ENCODE measurements at regions not wholly inside any gene's neighbourhood (a gene's known extent, or its start where the extent isn't known, plus 50 kb on each side); places are given as distances from the start of the nearest gene placed in this dataset.
"Not testable (repeated sequence)": the region's sequence is repeated elsewhere in the genome, so short reads cannot be mapped to it uniquely, and the experiment has no call there.

DNA sequence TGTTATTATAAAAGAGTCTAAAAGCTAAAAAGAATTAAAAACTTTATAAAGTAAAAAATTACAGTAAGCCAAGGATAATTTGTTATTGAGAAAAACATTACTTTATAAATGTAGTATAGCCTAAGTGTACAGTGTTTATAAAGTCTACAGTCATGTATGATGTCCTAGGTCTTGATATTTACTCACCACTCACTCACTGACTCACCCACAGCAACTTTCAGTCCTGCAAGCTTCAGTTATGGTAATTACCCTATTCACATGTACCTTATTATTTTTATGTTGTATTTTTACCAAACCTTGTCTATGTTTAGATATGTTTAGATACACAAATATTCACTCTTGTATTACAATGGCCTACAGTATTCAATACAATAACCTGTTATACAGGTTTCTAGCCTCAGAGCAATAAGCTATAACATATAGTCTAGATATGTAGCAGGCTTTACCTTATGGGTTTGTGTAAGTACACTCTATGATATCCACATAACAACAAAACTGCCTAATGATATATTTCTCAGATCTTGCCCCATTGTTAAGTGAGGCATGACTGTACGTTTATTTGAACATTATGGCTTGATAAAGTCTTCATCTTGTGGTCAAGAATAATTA lies 113.7 kb upstream of the KITLG start:
- Mint-ChIP-seq H3K27me3 (ENCODE audit: insufficient read depth) (no peaks in the 10 kb centered on the region), H3K27ac (no peak overlapping the region), H3K4me3 (no peak overlapping the region), H3K36me3 (ENCODE audit: low read depth) (no peaks in the 10 kb centered on the region), H3K4me1 (ENCODE audit: low read depth) (no peaks in the 10 kb centered on the region), H3K9me3 (no peaks in the 10 kb centered on the region)
- DNase-seq (ENCODE audit: low spot score): no peak
- intact Hi-C loops (cut with micrococcal nuclease): no loop called here

DNA sequence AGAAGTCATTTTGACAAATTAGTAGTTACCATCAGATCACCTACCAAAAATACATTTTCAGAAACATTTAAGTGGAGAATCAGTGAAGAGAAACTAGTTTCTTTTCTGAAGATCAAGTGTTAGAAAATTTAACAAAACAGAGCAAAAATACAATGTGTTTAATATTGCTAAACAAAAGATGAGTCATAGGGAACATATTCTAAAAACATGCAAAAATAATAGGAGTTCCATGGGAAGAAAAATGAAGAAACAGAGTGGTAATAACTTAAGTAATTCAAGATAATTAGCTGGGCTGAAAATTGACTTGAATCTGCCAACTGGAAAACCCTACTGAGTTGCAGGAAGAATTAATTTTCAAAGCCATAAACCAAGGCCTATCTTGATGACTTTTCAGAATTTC lies 111.5 kb upstream of the KITLG start:
- no peak overlapping the region for H3K4me3 Mint-ChIP-seq

DNA sequence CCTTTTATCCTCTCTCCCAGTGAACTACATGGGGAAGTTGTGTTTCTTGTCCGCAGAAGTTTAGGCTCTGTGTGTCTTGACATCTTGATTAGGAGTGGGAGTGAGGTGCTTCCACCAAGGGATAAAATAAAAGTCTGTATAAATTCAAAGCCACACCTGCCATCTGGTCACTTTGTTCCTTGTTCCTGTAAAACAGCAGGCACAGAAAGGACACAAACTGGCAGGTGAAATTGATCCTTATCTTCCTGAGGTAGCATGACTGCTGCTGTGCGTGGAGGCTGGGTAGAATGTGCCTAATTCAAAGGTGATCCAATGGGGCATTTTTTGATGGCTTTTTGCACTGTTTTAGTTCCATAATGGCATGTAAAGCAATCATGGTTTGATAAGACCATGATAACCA lies 104.3 kb upstream of the KITLG start:
- no peaks in the 10 kb centered on the region for H3K4me1 Mint-ChIP-seq (ENCODE audit: low read depth)
- intact Hi-C loops (cut with micrococcal nuclease): no loop called here
- H3K4me3 Mint-ChIP-seq: no peak overlapping the region
- H3K27me3 Mint-ChIP-seq (ENCODE audit: insufficient read depth): no peaks in the 10 kb centered on the region
- H3K9me3 Mint-ChIP-seq: no peaks in the 10 kb centered on the region
- H3K27ac Mint-ChIP-seq: no peak overlapping the region
- DNase-seq (ENCODE audit: low spot score): no peak
- no peaks in the 10 kb centered on the region for H3K36me3 Mint-ChIP-seq (ENCODE audit: low read depth)

More for the DNA sequence above, 111.5 kb upstream of the KITLG start:
- Mint-ChIP-seq H3K9me3 (no peaks in the 10 kb centered on the region), H3K27ac (no peak overlapping the region), H3K4me1 (ENCODE audit: low read depth) (no peaks in the 10 kb centered on the region), H3K36me3 (ENCODE audit: low read depth) (no peaks in the 10 kb centered on the region), H3K27me3 (ENCODE audit: insufficient read depth) (no peaks in the 10 kb centered on the region)
- intact Hi-C loops (cut with micrococcal nuclease): no loop called here
- DNase-seq (ENCODE audit: low spot score): no peak

DNA sequence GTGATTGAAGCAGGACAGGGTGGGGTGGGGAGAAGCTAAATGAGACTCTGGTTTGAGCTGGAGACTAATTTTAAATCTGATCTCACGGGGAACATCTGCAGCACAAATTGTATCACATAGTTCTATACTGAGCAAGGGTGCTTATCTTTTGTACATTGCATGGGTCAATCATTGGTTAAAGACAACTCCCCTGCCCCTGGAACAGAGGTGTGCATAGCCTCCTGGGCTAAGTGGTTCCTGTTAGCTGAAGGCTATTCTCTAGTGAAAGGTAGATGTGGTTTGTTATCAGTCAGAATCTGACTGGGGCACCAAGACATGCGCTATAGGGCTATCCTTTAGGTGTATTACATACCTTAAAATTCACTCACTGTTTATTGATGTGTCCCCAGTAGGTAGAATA lies 103.9 kb upstream of the KITLG start:
- Mint-ChIP-seq H3K27ac (no peak overlapping the region), H3K27me3 (ENCODE audit: insufficient read depth) (no peaks in the 10 kb centered on the region), H3K4me1 (ENCODE audit: low read depth) (no peaks in the 10 kb centered on the region), H3K36me3 (ENCODE audit: low read depth) (no peaks in the 10 kb centered on the region), H3K4me3 (no peak overlapping the region), H3K9me3 (no peaks in the 10 kb centered on the region)
- no peak for DNase-seq (ENCODE audit: low spot score)
- intact Hi-C loops (cut with micrococcal nuclease): no loop called here

DNA sequence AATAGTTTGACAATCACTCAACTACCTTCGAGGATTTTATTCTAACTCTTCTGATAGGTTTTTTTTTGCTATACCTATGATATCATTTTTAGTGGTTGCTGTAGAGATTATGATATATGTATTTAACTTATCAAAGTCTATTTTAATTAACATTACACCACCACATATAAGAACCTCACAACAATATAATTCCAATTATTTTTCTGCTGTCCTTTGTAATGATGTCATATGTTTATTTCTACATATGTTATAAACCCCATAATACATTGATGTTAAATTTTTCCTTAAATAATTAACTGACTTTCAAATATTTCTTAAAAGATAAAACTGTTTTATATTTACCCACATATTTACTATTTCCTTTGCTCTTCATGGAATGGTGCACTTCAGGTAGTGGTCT lies 103.4 kb upstream of the KITLG start:
- Mint-ChIP-seq H3K27me3 (ENCODE audit: insufficient read depth) (no peaks in the 10 kb centered on the region), H3K27ac (no peak overlapping the region), H3K36me3 (ENCODE audit: low read depth) (no peaks in the 10 kb centered on the region), H3K4me1 (ENCODE audit: low read depth) (no peaks in the 10 kb centered on the region), H3K9me3 (no peaks in the 10 kb centered on the region), H3K4me3 (no peak overlapping the region)
- DNase-seq (ENCODE audit: low spot score): no peak
- intact Hi-C loops (cut with micrococcal nuclease): no loop called here

DNA sequence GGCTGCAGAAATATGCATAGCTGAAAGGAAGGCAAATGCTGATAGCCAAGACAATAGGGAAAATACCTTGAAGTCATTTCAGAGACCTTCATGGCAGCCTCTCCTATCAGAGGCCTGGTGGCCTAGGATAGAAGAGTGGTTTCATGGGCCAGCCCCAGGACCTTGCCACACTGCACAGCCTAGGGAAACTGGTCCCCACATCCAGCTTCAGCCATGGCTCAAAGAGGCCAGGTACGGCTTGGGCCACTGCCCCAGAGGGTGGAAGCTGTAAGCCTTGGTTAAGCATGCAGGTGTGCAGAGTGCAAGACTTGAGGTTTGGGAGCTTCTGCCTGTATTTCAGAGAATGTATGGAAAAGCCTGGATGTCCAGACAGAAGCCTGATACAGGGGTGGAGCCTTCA lies 101.0 kb upstream of the KITLG start:
- Mint-ChIP-seq H3K9me3 (no peaks in the 10 kb centered on the region), H3K4me3 (no peak overlapping the region), H3K4me1 (ENCODE audit: low read depth) (no peaks in the 10 kb centered on the region), H3K27me3 (ENCODE audit: insufficient read depth) (no peaks in the 10 kb centered on the region), H3K27ac (no peak overlapping the region), H3K36me3 (ENCODE audit: low read depth) (no peaks in the 10 kb centered on the region)
- no peak for DNase-seq (ENCODE audit: low spot score)
- intact Hi-C loops (cut with micrococcal nuclease): no loop called here

DNA sequence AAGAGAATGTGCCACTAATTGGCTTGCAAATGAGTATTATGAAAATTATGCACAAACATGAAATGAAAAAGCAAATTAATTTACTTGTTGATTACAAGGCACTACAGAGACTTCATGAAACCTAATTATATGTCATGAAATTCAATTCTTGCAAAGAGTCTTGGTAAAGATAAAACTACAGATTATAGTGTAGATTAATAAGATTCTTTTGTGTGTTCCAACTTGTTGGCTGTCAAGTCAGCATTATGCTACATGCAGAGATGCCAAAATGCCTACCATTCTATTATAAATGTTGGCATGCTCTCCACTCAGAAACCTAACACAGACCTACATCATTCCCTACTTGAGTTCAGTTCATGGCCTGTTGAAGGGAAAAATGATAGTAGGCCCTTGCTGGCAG lies 97.2 kb upstream of the KITLG start:
- DNase-seq (ENCODE audit: low spot score): no peak
- Mint-ChIP-seq H3K4me3 (no peak overlapping the region), H3K27me3 (ENCODE audit: insufficient read depth) (no peaks in the 10 kb centered on the region), H3K27ac (no peak overlapping the region), H3K4me1 (ENCODE audit: low read depth) (no peaks in the 10 kb centered on the region), H3K9me3 (no peaks in the 10 kb centered on the region), H3K36me3 (ENCODE audit: low read depth) (no peaks in the 10 kb centered on the region)
- intact Hi-C loops (cut with micrococcal nuclease): no loop called here

DNA sequence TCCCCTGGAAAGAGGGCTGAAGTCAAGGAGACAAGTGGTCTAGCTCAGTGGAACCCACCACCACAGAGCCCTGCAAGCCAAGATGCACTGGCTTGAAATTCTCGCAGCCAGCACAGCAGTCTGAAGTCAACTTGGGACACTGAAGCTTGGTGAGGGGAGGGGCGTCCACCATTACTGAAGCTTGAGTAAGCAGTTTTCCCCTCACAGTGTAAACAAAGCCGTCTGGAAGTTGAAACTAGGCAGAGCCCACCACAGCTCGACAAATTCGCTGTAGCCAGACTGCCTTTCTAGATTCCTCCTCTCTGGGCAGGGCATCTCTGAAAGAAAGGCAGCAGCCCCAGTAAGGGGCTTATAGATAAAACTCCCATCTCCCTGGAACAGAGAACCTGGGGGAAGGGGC lies 87.3 kb upstream of the KITLG start:
- H3K9me3 Mint-ChIP-seq; DNase-seq (ENCODE audit: low spot score); H3K27ac Mint-ChIP-seq; H3K27me3 Mint-ChIP-seq (ENCODE audit: insufficient read depth); H3K4me1 Mint-ChIP-seq (ENCODE audit: low read depth); H3K36me3 Mint-ChIP-seq (ENCODE audit: low read depth); H3K4me3 Mint-ChIP-seq; intact Hi-C loops (cut with micrococcal nuclease): not testable (repeated sequence)

DNA sequence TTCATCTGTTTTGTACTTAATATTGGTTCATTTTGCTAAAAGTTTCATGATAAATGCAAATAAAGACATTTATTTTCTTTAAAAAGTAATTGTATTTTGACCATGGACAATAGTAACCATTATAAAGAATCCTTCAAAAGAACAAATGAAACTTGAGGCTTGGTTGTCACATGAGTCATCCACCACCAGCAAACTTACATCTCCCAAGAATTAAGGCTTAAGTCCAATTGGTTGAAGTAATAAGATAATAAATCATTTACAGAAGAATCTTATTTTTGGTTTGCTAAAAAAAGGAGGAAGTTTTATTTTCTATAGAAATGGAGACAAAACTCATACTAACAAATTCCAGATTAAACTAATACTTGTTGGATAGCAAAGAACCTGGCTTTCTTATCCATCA lies 84.8 kb upstream of the KITLG start:
- intact Hi-C loops (cut with micrococcal nuclease): no loop called here
- H3K4me3 Mint-ChIP-seq: no peak overlapping the region
- H3K4me1 Mint-ChIP-seq (ENCODE audit: low read depth): no peaks in the 10 kb centered on the region
- H3K27ac Mint-ChIP-seq: no peak overlapping the region
- H3K9me3 Mint-ChIP-seq: no peaks in the 10 kb centered on the region
- DNase-seq (ENCODE audit: low spot score): no peak
- H3K36me3 Mint-ChIP-seq (ENCODE audit: low read depth): no peaks in the 10 kb centered on the region
- no peaks in the 10 kb centered on the region for H3K27me3 Mint-ChIP-seq (ENCODE audit: insufficient read depth)

DNA sequence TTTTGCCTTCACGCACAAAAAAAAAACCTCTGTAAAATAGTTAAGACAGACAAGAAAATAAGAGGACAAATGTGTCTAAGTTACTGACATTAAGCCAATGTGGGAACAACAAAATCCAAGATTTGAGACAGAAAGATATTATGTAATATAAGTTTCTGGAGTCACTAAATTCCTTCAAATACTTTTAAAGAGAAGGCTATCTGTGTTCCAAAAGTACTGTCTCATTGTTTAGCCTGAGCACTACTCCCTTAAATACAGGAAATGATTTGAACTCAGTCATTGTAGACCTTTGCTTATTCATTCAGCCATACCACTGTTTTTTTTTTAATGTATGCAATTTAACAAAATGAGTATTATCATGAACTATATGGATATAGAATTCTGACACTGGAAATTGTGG lies 82.7 kb upstream of the KITLG start:
- intact Hi-C loops (cut with micrococcal nuclease): no loop called here
- no peak overlapping the region for H3K27ac Mint-ChIP-seq
- no peak overlapping the region for H3K4me3 Mint-ChIP-seq
- H3K9me3 Mint-ChIP-seq: no peaks in the 10 kb centered on the region
- no peaks in the 10 kb centered on the region for H3K4me1 Mint-ChIP-seq (ENCODE audit: low read depth)
- DNase-seq (ENCODE audit: low spot score): no peak
- no peaks in the 10 kb centered on the region for H3K36me3 Mint-ChIP-seq (ENCODE audit: low read depth)
- no peaks in the 10 kb centered on the region for H3K27me3 Mint-ChIP-seq (ENCODE audit: insufficient read depth)

DNA sequence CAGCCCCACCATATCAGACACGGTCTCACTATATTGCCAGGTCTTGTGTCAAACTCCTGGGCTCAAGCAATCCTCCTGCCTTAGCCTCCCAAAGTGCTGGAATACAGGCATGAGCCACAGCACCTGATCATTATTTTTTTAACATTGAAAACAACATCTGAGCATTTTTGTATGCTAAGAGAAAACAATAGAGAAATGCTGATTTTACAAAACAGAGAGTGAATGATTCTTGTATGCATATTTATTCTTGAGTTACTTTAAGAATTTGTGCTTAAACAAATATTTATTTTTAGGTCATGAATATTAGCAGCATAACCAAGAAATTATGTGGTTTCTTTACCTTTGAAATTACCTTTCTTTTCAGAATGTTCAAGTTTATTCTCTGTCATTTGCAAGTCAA lies 81.8 kb upstream of the KITLG start:
- no peak for DNase-seq (ENCODE audit: low spot score)
- no peak overlapping the region for H3K4me3 Mint-ChIP-seq
- H3K36me3 Mint-ChIP-seq (ENCODE audit: low read depth): no peaks in the 10 kb centered on the region
- intact Hi-C loops (cut with micrococcal nuclease): no loop called here
- no peaks in the 10 kb centered on the region for H3K9me3 Mint-ChIP-seq
- H3K27me3 Mint-ChIP-seq (ENCODE audit: insufficient read depth): no peaks in the 10 kb centered on the region
- no peaks in the 10 kb centered on the region for H3K4me1 Mint-ChIP-seq (ENCODE audit: low read depth)
- no peak overlapping the region for H3K27ac Mint-ChIP-seq

DNA sequence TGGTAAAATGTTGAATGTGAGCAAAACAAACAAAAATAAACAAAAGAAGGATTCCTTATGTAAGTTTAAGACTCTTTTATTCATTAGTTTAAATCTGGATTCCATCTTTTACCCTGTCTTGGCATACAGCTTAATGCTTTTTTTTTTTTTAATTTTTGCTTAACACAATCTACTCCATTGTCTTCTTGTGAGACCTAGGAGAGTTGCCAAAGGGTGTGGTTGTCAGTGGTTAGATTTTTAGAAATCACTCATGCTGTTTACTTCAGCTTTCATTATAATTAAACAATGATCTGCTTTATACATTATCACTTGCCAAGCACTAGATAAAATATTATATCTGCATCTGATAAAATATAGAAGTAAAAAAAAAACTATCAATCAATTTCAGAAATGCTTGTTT lies 77.7 kb upstream of the KITLG start:
- H3K36me3 Mint-ChIP-seq (ENCODE audit: low read depth): no peaks in the 10 kb centered on the region
- DNase-seq (ENCODE audit: low spot score): no peak
- intact Hi-C loops (cut with micrococcal nuclease): no loop called here
- no peak overlapping the region for H3K27ac Mint-ChIP-seq
- H3K4me1 Mint-ChIP-seq (ENCODE audit: low read depth): no peaks in the 10 kb centered on the region
- H3K4me3 Mint-ChIP-seq: no peak overlapping the region
- no peaks in the 10 kb centered on the region for H3K9me3 Mint-ChIP-seq
- no peaks in the 10 kb centered on the region for H3K27me3 Mint-ChIP-seq (ENCODE audit: insufficient read depth)

DNA sequence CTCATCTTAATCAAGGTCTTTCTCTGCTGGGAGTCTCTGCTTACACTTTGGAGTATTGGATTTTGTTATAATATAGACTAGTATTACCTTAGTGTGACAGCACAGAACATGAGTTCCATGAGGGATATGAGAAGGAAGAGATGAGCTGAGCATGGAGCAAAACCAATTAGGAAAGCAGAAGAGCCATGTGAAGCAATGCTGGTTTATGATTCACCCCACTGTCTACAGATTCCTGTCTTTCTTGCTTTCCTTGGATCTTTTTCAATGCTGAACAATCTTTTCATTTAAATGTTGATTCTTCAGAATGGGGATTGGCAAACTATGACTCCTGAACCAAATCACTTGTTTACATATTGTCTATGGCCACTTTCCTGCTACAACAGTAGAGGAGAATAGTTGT lies 70.4 kb upstream of the KITLG start:
- Mint-ChIP-seq H3K36me3 (ENCODE audit: low read depth) (no peaks in the 10 kb centered on the region), H3K9me3 (no peaks in the 10 kb centered on the region), H3K4me1 (ENCODE audit: low read depth) (no peaks in the 10 kb centered on the region), H3K27ac (no peak overlapping the region), H3K27me3 (ENCODE audit: insufficient read depth) (no peaks in the 10 kb centered on the region), H3K4me3 (no peak overlapping the region)
- DNase-seq (ENCODE audit: low spot score): no peak
- intact Hi-C loops (cut with micrococcal nuclease): no loop called here

DNA sequence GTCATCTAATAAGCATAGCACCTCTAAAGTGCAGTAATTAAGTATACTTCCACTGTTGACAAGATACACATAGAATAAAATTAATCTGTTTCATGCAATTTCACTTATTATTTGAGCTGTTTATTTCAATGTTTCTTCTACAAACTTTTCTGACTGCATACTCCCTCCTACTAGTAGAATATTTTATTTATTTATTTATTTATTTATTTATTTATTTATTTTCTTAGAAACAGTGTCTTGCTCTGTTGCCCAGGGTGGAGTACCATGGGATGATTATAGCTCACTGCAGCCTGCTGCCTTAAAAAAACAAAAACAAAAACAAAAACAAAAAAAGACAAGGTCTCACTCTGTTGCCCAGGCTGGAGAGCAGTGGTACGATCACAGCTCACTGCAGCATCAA lies 68.4 kb upstream of the KITLG start:
- H3K27ac Mint-ChIP-seq: no peak overlapping the region
- DNase-seq (ENCODE audit: low spot score): no peak
- no peaks in the 10 kb centered on the region for H3K4me1 Mint-ChIP-seq (ENCODE audit: low read depth)
- H3K9me3 Mint-ChIP-seq: no peaks in the 10 kb centered on the region
- H3K4me3 Mint-ChIP-seq: no peak overlapping the region
- no peaks in the 10 kb centered on the region for H3K27me3 Mint-ChIP-seq (ENCODE audit: insufficient read depth)
- H3K36me3 Mint-ChIP-seq (ENCODE audit: low read depth): no peaks in the 10 kb centered on the region
- intact Hi-C loops (cut with micrococcal nuclease): no loop called here

Measured in activated T-helper 1 cell treated with anti-CD3 and anti-CD28 coated beads, Interleukin-12 subunit alpha, Interleukin-12 subunit beta, Interleukin-2, Interleukin-4 antibody, amounts not matched to agents 30 ng/mL and 10 ng/mL and 1 ng/mL, durations not matched to agents 14 hours and 24 hours and 36 hours (primary cell).